GM12878 (cell line): ENCODE measurements at regions not wholly inside any gene's neighbourhood (a gene's known extent, or its start where the extent isn't known, plus 50 kb on each side); places are given as distances from the start of the nearest gene placed in this dataset.

Experiments
- ATAC-seq: fragments of 200-7000 bp; cut with Tn5 transposase; 3 replicates; pipeline ENCODE4 v1.9.1; 2020; ENCODE audit warnings: mild to moderate bottlenecking, moderate library complexity
- BruUV-seq: library from RNA; stranded (reverse); fragments of 400-500 nt; replicated peaks from 2 replicates; lab custom pipeline; 2021; lab: Mats Ljungman, UMichigan
- CTCF ChIA-PET: fragments of 300-600 bp; sonication (Branson Sonifier 250); formaldehyde crosslinking; extraction: SDS; loops from one replicate; lab custom pipeline; 2021; ENCODE audit warnings: inconsistent platforms; lab: Yijun Ruan, JAX
- POLR2A ChIA-PET: fragments of 350-600 bp; formaldehyde crosslinking; extraction: SDS; loops from one replicate; lab custom pipeline; 2021; ENCODE audit warnings: inconsistent platforms; lab: Charles Lee
- RAD21 ChIA-PET: fragments of 300-600 bp; sonication (Branson Sonifier 250); formaldehyde crosslinking; loops from one replicate; lab custom pipeline; 2023; ENCODE audit warnings: antibody characterized with exemption; ENCODE audit not compliant: unreplicated experiment; lab: Charles Lee
- SMC1A ChIA-PET: fragments of 300-600 bp; sonication (Branson Sonifier 250); formaldehyde crosslinking; loops from one replicate; lab custom pipeline; 2023; ENCODE audit not compliant: unreplicated experiment, uncharacterized antibody; lab: Charles Lee
- DNase-seq: peaks from one replicate; pipeline ENCODE4 v3.0.0-alpha.2; 2011; ENCODE audit warnings: low read depth, low spot score
- FAIRE-seq: peaks from 3 replicates; lab custom pipeline; 2011; peaks lifted over from hg19 to GRCh38; lab: Jason Lieb, UNC
- H2AFZ ChIP-seq: 2 replicates; pipeline ENCODE4 v1.6.0; 2011; ENCODE audit warnings: low read depth, low read length, control low read depth; ENCODE audit not compliant: control insufficient read depth
- H3K27ac ChIP-seq: 2 replicates; pipeline ENCODE4 v1.5.1; 2011; ENCODE audit warnings: control low read depth; ENCODE audit not compliant: control insufficient read depth, insufficient read depth
- H3K27me3 ChIP-seq, 2 experiments: replicated peaks in 1 of 2; 2 replicates each; pipeline versions ENCODE4 v1.6.0 to v1.6.1; 2011; ENCODE audit warnings: low read length in 1 of 2; ENCODE audit not compliant: control insufficient read depth in 2 of 2, insufficient read depth in 2 of 2
- H3K36me3 ChIP-seq, 2 experiments: 2 replicates each; pipeline ENCODE4 v1.5.1; 2011; ENCODE audit warnings: low read length in 1 of 2; ENCODE audit not compliant: control insufficient read depth in 2 of 2, insufficient read depth in 2 of 2
- H3K4me1 ChIP-seq: 2 replicates; pipeline ENCODE4 v1.6.1; 2011; ENCODE audit warnings: mild to moderate bottlenecking, low read length, moderate library complexity, mixed read lengths; ENCODE audit not compliant: control insufficient read depth, insufficient read depth
- H3K4me2 ChIP-seq: 2 replicates; pipeline ENCODE4 v1.6.0; 2011; ENCODE audit warnings: control low read depth; ENCODE audit not compliant: control insufficient read depth, insufficient read depth
- H3K4me3 ChIP-seq: fragments of 200-600 bp; sonication (generic); 2 replicates; pipeline ENCODE4 v1.5.1; 2016
- H3K79me2 ChIP-seq: 2 replicates; pipeline ENCODE4 v1.6.0; 2011; ENCODE audit warnings: low read length; ENCODE audit not compliant: control insufficient read depth, insufficient read depth
- H3K9ac ChIP-seq: 2 replicates; pipeline ENCODE4 v1.8.0; 2011; ENCODE audit warnings: low read length, control low read depth, mixed read lengths; ENCODE audit not compliant: control insufficient read depth, insufficient read depth
- H3K9me3 ChIP-seq: replicated peaks from 3 replicates; pipeline ENCODE4 v1.5.1; 2011; ENCODE audit warnings: mild to moderate bottlenecking, low read length; ENCODE audit not compliant: control insufficient read depth, insufficient read depth
- H4K20me1 ChIP-seq: 2 replicates; pipeline ENCODE4 v1.6.0; 2011; ENCODE audit not compliant: control insufficient read depth, insufficient read depth
- FOXM1 ChIP-seq: IDR thresholded peaks from 2 replicates; pipeline ENCODE4 v1.6.1; 2012; ENCODE audit warnings: low read depth, mild to moderate bottlenecking, inconsistent platforms, low read length, moderate library complexity
- HDAC6 ChIP-seq: fragments of 200-600 bp; sonication (generic); IDR thresholded peaks from one replicate; pipeline ENCODE4 v1.8.0; 2017; ENCODE audit warnings: antibody characterized with exemption; ENCODE audit not compliant: unreplicated experiment
- JUND ChIP-seq: IDR thresholded peaks from 2 replicates; pipeline ENCODE4 v1.6.1; 2012; ENCODE audit warnings: low read depth, mild to moderate bottlenecking, low read length, improper control_type of control experiment, moderate library complexity
- MXI1 ChIP-seq: fragments of 150-350 bp; IDR thresholded peaks from 2 replicates; pipeline ENCODE4 v1.6.1; 2011; ENCODE audit warnings: low read depth, mild to moderate bottlenecking, inconsistent platforms, low read length, improper control_type of control experiment
- NFYA ChIP-seq: IDR thresholded peaks from 2 replicates; pipeline ENCODE4 v1.6.1; 2011; ENCODE audit warnings: low read depth, mild to moderate bottlenecking, low read length, improper control_type of control experiment, borderline replicate concordance
- NFYB ChIP-seq: IDR thresholded peaks from 2 replicates; pipeline ENCODE4 v1.6.1; 2011; ENCODE audit warnings: low read depth, mild to moderate bottlenecking, low read length, improper control_type of control experiment, moderate library complexity; ENCODE audit not compliant: insufficient read depth
- NR2F1 ChIP-seq: fragments of 450-650 bp; conservative IDR thresholded peaks from 2 replicates; pipeline ENCODE4 v1.6.1; 2017; ENCODE audit warnings: mild to moderate bottlenecking
- PAX5 ChIP-seq: IDR thresholded peaks from 2 replicates; pipeline ENCODE4 v1.6.1; 2011; ENCODE audit warnings: low read depth, low read length, borderline replicate concordance
- RELA ChIP-seq: fragments of 450-650 bp; IDR thresholded peaks from 2 replicates; pipeline ENCODE4 v1.8.0; 2014; ENCODE audit warnings: borderline replicate concordance; ENCODE audit not compliant: partially characterized antibody
- SRF ChIP-seq, 2 experiments: IDR thresholded peaks; 2 replicates each; pipeline ENCODE4 v1.6.1; 2011; ENCODE audit warnings: low read depth in 2 of 2, low read length in 2 of 2, mild to moderate bottlenecking in 1 of 2, moderate library complexity in 1 of 2
- ZNF274 ChIP-seq: IDR thresholded peaks from one replicate; pipeline ENCODE4 v1.8.0; 2011; ENCODE audit not compliant: insufficient read length, insufficient read depth
- WGBS: methylation state at CpG from one replicate; pipeline ENCODE4 v1.1.6; 2016; ENCODE audit warnings: low lambda C conversion rate; ENCODE audit not compliant: insufficient replicate concordance, insufficient coverage; ENCODE audit errors: missing lambda C conversion rate; 5-methylcytosine and 5-hydroxymethylcytosine counted together
- in situ Hi-C: fragments of 300-500 bp; cut with MboI; formaldehyde crosslinking; loops from 9 replicates; pipeline ENCODE4 v1.14.3; 2018; ENCODE audit warnings: mixed read lengths
- intact Hi-C: fragments of 100-400 bp; cut with micrococcal nuclease; formaldehyde crosslinking; loops from one replicate; pipeline ENCODE4 v1.14.2; 2022; ENCODE audit not compliant: unreplicated experiment
- TF ChIP-seq, protein P1 (sequence below): IDR thresholded peaks from 2 replicates; pipeline ENCODE4 v1.6.1; 2011; ENCODE audit warnings: mild to moderate bottlenecking, low read depth, low read length, moderate library complexity; ENCODE audit not compliant: insufficient replicate concordance

- no peaks in the 10 kb centered on the region for H3K27me3 ChIP-seq
- TF ChIP-seq FOXM1: no peak
- TF ChIP-seq, protein P1, sequence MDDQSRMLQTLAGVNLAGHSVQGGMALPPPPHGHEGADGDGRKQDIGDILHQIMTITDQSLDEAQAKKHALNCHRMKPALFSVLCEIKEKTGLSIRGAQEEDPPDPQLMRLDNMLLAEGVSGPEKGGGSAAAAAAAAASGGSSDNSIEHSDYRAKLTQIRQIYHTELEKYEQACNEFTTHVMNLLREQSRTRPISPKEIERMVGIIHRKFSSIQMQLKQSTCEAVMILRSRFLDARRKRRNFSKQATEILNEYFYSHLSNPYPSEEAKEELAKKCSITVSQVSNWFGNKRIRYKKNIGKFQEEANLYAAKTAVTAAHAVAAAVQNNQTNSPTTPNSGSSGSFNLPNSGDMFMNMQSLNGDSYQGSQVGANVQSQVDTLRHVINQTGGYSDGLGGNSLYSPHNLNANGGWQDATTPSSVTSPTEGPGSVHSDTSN: no peak
- TF ChIP-seq JUND: no peak
- no peak for TF ChIP-seq HDAC6
- no peak for TF ChIP-seq RELA
- no peak for TF ChIP-seq NFYA
- TF ChIP-seq PAX5: no peak
- no peak for TF ChIP-seq MXI1
- no peak for TF ChIP-seq SRF (IDR thresholded peaks at IDR 0.05; ENCODE audit: low read depth in 2 of 2, low read length in 2 of 2)
- no peak for TF ChIP-seq NR2F1
- TF ChIP-seq NFYB: no peak
- no peak for TF ChIP-seq ZNF274
- no peak overlapping the region for H2AFZ ChIP-seq
- 17% methylated on average over 2 of the region's 2 CpGs for WGBS
- H4K20me1 ChIP-seq: no peaks in the 10 kb centered on the region
- ATAC-seq: no peak
- no peaks in the 10 kb centered on the region for H3K36me3 ChIP-seq
- H3K4me2 ChIP-seq: no peak overlapping the region
- no peak overlapping the region for H3K27ac ChIP-seq
- no peaks in the 10 kb centered on the region for H3K9me3 ChIP-seq
- in situ Hi-C loops: no loop called here
- POLR2A ChIA-PET: interaction anchor here (0.6 to 0.7 kb wide), 2 partner anchors 9 to 440 kb away, joined by 3 to 4 read pairs; no protein-coding TSS in a partner anchor
- intact Hi-C loops: no loop called here
- no peak overlapping the region for H3K4me3 ChIP-seq
- H3K79me2 ChIP-seq: no peaks in the 10 kb centered on the region
- no peak overlapping the region for H3K9ac ChIP-seq
- no peak for FAIRE-seq
- DNase-seq: no peak
- BruUV-seq: no TSS peak
- SMC1A ChIA-PET: no interaction called here
- H3K4me1 ChIP-seq: no peaks in the 10 kb centered on the region
- CTCF ChIA-PET: no interaction called here
- RAD21 ChIA-PET: no interaction called here
Observed at GRCh38 chr6:147664092-147664491, 155.6 kb downstream of the SAMD5 start.
